SK-N-MC (cell line): ENCODE measurements at regions not wholly inside any gene's neighbourhood (a gene's known extent, or its start where the extent isn't known, plus 50 kb on each side); places are given as distances from the start of the nearest gene placed in this dataset.

Source experiments
- DNase-seq: peaks from one replicate; pipeline ENCODE4 v3.0.0-alpha.2; 2011; ENCODE audit warnings: low read depth, low spot score
- H3K27ac ChIP-seq: fragments of 200-600 bp; sonication (generic); 2 replicates; pipeline ENCODE4 v1.5.1; 2016; ENCODE audit warnings: mixed run types
- H3K36me3 ChIP-seq: fragments of 200-600 bp; sonication (generic); 2 replicates; pipeline ENCODE4 v1.6.1; 2017; ENCODE audit warnings: antibody characterized with exemption, low read length, mixed read lengths; ENCODE audit not compliant: insufficient read depth
- H3K4me3 ChIP-seq: fragments of 200-600 bp; sonication (generic); 2 replicates; pipeline ENCODE4 v1.5.1; 2016
- H3K9ac ChIP-seq: fragments of 200-600 bp; sonication (generic); 2 replicates; pipeline ENCODE4 v1.8.0; 2017; ENCODE audit warnings: mixed run types, mixed read lengths; ENCODE audit not compliant: insufficient read length
- H3K9me3 ChIP-seq: fragments of 200-600 bp; sonication (generic); 2 replicates; pipeline ENCODE4 v1.6.1; 2017; ENCODE audit warnings: low read depth, mild to moderate bottlenecking, antibody characterized with exemption, low read length, moderate library complexity, mixed read lengths
- EZH2 ChIP-seq: fragments of 200-600 bp; sonication (generic); IDR thresholded peaks from one replicate; pipeline ENCODE4 v1.6.1; 2017; ENCODE audit warnings: antibody characterized with exemption
- FOXP2 ChIP-seq: optimal IDR thresholded peaks from 2 replicates; pipeline ENCODE3; 2011; ENCODE audit warnings: mild to moderate bottlenecking, moderate library complexity; ENCODE audit not compliant: insufficient read depth; ENCODE audit errors: extremely low read length, control extremely low read depth
- POLR2AphosphoS5 ChIP-seq: IDR thresholded peaks from 2 replicates; pipeline ENCODE4 v1.6.1; 2012; ENCODE audit warnings: mild to moderate bottlenecking, low read depth, low read length, borderline replicate concordance

DNA sequence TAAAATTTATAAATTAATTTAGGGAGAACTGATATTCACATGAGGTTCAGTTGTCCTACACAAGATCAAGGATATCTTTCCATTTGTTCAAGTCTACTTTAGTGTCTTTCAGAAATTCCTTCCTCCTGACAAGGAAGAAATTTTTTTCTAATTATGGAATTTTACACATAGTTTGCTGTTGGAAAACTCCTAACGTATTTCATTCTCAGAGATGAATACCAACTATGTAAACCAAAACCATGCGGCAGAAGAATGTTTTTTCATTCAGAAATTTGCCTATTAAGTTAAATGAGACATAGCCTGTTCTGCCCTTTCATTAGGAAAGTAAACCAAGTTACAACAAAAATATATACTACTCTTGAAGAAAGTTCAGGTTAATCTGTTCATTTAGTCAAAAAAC is 111.2 kb upstream of the PRDM1 start:
- H3K9ac ChIP-seq, result no peak overlapping the region
- no peak overlapping the region for H3K4me3 ChIP-seq
- H3K27ac ChIP-seq, result no peak overlapping the region
- DNase-seq, result no peak
- H3K9me3 ChIP-seq, result no peaks in the 10 kb centered on the region
- no peaks in the 10 kb centered on the region for H3K36me3 ChIP-seq
- TF ChIP-seq POLR2AphosphoS5 (no peak), EZH2 (no peak), FOXP2 (no peak)

DNA sequence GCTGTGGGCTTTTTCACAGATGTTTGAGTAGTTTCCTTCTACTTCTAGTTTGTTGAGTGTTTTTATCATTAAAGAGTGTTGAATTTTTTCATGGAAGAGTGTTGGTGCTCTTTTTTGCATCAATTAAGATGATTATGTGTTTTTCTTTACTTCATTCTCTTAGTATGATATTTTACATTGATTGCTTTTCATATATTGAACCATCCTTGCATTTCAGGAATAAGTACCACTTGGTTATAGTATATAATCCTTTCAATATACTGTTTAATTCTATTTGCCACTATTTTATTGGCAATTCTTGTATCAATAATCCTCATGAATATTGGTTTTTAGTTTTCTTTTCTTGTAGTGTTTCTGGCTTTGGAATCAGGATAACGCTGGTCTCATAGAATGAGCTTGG is 113.7 kb upstream of the PRDM1 start:
- no peak for TF ChIP-seq FOXP2
- no peak for TF ChIP-seq EZH2
- TF ChIP-seq POLR2AphosphoS5, result no peak
- no peak overlapping the region for H3K27ac ChIP-seq
- no peak overlapping the region for H3K4me3 ChIP-seq
- H3K9me3 ChIP-seq, result no peaks in the 10 kb centered on the region
- no peak for DNase-seq
- H3K9ac ChIP-seq, result no peak overlapping the region
- no peaks in the 10 kb centered on the region for H3K36me3 ChIP-seq

DNA sequence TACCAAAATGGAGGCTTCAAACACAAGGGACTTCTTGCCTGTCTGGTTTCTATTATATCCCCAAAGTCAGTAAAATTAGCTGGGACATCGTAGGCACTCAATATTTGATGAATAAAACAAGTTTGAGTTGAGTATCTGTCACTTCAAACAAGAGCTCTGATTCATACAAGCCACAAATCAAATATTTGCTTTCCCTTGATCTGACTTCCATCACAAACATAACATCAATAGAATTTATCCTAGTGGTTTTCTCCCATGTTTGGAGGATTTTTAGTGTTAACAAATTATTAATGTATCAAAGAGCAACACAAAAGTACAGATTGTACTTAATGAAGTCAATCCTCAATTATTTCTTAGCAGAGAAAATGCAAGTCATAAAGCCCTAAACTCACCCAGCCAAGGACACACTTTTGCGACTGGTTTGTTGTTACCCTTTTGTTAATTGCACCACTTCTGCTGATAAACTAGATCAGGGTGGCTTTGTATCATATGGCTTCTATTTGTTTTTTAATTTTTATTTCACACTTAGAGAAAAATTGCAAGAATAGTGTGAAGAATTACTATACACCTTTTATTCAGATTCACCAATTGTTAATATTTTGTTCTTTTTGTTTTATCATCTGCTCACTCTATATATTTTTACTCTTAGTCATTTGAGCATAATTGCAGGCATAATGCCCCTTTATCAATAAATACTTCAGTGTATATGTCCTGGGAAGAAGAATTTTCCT is 117.4 kb upstream of the PRDM1 start:
- TF ChIP-seq EZH2 (no peak), POLR2AphosphoS5 (no peak), FOXP2 (no peak)
- Histone ChIP-seq H3K4me3 (no peak overlapping the region), H3K9ac (no peak overlapping the region), H3K36me3 (no peaks in the 10 kb centered on the region), H3K9me3 (no peaks in the 10 kb centered on the region), H3K27ac (no peak overlapping the region)
- DNase-seq, result no peak

DNA sequence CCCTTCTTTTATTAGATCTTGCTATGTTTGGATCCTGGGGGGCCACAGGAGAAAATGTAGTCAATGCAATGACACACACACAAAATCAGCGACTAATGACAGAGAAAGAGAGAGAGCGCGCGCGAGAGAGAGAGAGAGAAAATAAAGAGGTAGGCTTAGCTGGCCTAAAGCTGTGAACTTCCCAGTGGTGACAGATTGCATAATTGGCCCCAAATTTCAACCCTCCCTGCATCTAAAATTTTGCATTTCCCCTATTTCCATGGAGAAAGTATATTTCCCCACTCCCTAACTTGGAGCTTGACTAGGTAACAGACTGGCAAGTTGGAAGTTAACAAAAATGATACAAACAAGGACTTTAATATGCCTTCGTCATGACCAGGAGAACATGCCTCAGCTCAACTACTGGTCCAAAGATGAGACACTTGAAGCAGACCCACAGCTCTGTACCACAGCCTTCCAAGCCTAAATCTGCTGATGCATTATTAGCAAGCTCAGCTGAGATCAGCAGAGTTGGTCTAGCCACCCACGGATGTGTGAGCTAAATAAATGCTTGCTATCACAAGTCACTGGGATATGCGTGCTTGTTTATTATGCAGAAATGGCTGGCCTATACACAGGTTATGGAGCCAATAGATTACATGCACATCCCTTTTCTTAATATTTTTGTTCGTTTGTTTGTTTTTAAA is 118.1 kb upstream of the PRDM1 start:
- DNase-seq, result no peak
- no peak overlapping the region for H3K9ac ChIP-seq
- no peaks in the 10 kb centered on the region for H3K9me3 ChIP-seq
- TF ChIP-seq POLR2AphosphoS5, result no peak
- TF ChIP-seq FOXP2, result no peak
- no peak for TF ChIP-seq EZH2
- no peak overlapping the region for H3K4me3 ChIP-seq
- no peaks in the 10 kb centered on the region for H3K36me3 ChIP-seq
- H3K27ac ChIP-seq, result no peak overlapping the region

DNA sequence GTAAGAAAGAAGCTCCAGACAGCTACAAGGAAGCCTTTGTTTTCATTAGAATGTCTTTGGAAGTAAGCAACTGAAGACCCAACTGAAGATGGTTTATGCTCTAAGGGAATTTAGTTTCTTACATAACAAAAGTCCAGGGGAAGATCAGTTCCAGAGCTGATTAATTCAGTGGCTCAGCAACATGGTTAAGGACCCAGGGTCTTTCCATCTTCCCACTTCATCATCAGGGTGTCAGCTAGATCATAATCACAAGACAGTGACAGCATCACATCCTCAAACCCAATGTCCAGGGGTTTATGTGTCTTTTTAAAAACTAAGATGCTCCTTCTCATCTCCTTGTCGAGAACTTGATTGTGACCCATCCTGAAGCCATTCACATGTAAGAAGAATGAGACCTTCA is 119.7 kb upstream of the PRDM1 start:
- TF ChIP-seq POLR2AphosphoS5, result no peak
- TF ChIP-seq EZH2, result no peak
- TF ChIP-seq FOXP2, result no peak
- H3K27ac ChIP-seq, result no peak overlapping the region
- H3K4me3 ChIP-seq, result no peak overlapping the region
- DNase-seq, result no peak
- H3K9me3 ChIP-seq, result no peaks in the 10 kb centered on the region
- H3K36me3 ChIP-seq, result no peaks in the 10 kb centered on the region
- H3K9ac ChIP-seq, result no peak overlapping the region

DNA sequence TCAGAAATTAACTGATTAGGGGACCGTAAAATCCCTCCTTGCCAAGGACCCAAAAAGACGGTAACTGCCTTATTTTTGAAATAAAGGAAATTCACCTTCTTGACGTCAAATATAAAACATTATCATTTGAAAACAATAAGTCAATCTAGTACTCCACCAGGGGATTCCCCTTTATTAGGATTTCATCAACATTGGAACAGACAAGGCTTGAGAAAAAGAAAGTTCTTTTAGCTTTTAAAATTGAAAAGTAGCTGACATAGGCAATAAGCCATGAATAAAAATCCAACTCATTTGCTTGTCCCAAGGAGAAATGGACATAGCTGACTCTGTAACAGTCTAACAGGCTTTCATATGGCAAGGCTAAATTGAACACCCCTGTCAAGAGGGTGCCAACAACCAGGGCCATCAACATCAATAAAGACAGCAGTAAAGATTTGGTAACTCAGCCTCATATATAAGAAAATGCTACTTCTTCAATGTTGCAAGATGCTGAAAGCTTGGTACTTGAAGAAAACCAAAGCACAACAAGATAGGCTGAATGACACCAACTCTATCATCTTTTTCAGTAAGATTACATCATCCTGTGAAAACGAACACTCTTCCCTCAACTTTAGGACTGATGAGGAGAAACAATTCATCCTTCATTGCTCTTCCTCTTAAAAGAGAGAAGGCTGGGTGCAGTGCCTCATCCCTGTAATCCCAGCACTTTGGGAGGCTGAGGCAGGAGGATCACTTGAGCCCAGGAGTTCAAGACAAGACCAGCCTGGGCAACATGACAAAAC is 121.0 kb upstream of the PRDM1 start:
- Histone ChIP-seq H3K9ac (no peak overlapping the region), H3K9me3 (no peaks in the 10 kb centered on the region), H3K27ac (no peak overlapping the region), H3K36me3 (no peaks in the 10 kb centered on the region), H3K4me3 (no peak overlapping the region)
- DNase-seq, result no peak
- TF ChIP-seq POLR2AphosphoS5 (no peak), FOXP2 (no peak), EZH2 (no peak)

DNA sequence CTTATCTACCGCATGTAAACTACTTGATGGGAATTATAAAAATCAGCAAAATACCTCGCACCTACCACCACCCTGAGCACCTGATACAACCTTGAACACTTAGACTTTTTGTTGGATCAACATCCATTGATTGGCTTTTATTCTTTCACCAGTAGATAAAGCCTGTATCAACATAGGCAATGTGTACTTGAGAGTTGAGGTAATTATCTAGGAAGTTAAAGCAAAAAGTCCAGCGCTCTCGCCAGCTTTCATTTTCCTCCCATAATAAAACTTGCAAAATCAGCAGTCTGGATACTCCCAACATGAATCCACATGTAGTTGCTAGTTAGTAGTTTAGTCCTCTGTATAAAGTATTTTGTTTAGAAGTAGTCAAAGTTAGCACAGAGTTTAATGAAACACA is 132.0 kb upstream of the PRDM1 start:
- TF ChIP-seq EZH2 (no peak), FOXP2 (no peak), POLR2AphosphoS5 (no peak)
- H3K27ac ChIP-seq, result no peak overlapping the region
- H3K4me3 ChIP-seq, result no peak overlapping the region
- no peaks in the 10 kb centered on the region for H3K36me3 ChIP-seq
- no peak overlapping the region for H3K9ac ChIP-seq
- no peak for DNase-seq
- H3K9me3 ChIP-seq, result no peaks in the 10 kb centered on the region

DNA sequence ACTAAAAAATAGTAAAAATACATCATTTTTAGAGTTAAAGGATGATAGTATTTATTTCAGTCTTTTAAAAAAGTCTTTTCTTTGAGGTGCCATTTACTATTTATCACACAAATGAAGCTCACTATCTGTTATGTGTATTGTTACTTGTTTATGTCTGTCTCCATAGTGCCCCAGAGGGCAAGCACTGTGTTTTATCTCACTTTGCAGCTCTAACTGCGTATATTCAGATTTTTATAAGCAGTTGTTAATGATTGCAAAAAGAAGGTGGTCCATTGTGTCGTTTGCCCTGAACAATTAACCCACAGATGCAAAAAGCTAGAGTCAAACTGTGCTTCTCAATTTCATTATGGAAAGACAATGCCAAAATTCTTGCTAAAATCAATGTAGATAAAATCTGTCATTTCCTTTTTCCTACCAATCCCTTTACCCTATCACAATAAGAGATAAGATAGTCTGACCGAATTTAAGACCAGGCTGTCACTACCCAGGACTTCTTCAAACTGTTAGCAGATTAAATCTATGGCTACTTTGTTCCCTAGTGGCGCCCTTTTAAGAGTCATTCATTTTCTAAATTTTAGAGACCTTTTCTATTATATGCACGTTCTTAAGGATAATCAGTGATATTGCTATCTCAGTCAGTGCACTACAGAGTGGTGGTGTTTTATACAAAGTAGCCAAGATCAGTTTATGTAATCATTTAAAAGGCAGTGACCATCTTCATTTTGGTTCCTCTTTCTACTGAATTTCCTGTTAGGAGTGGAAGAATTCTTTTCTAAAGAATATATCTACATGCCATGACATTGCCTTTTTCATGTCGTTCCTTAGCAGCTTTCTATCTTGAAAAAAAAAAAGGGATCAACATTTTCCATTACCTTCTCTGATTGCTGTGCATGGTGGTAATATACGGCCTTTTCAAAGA is 133.1 kb upstream of the PRDM1 start:
- no peak for DNase-seq
- Histone ChIP-seq H3K27ac (no peak overlapping the region), H3K4me3 (no peak overlapping the region), H3K9ac (no peak overlapping the region), H3K9me3 (no peaks in the 10 kb centered on the region), H3K36me3 (no peaks in the 10 kb centered on the region)
- no peak for TF ChIP-seq FOXP2
- no peak for TF ChIP-seq EZH2
